Panc1 (cell line): ENCODE measurements at regions not wholly inside any gene's neighbourhood (a gene's known extent, or its start where the extent isn't known, plus 50 kb on each side); places are given as distances from the start of the nearest gene placed in this dataset.

Source experiments
- REST ChIP-seq, 2 experiments: IDR thresholded peaks; 2 replicates each; pipeline ENCODE4 v1.6.1; 2011 to 2012; ENCODE audit warnings: low read depth in 2 of 2, control low read depth in 1 of 2, low read length in 1 of 2, mild to moderate bottlenecking in 1 of 2, moderate library complexity in 1 of 2; ENCODE audit not compliant: insufficient read depth in 1 of 2
- SIN3A ChIP-seq: IDR thresholded peaks from 2 replicates; pipeline ENCODE4 v1.6.1; 2012; ENCODE audit warnings: low read depth, mild to moderate bottlenecking, low read length, moderate library complexity, borderline replicate concordance; ENCODE audit not compliant: insufficient read depth
- TF ChIP-seq, protein P1 (sequence below): fragments of 450-650 bp; IDR thresholded peaks from 2 replicates; pipeline ENCODE4 v1.5.1; 2017; ENCODE audit warnings: mild to moderate bottlenecking

DNA sequence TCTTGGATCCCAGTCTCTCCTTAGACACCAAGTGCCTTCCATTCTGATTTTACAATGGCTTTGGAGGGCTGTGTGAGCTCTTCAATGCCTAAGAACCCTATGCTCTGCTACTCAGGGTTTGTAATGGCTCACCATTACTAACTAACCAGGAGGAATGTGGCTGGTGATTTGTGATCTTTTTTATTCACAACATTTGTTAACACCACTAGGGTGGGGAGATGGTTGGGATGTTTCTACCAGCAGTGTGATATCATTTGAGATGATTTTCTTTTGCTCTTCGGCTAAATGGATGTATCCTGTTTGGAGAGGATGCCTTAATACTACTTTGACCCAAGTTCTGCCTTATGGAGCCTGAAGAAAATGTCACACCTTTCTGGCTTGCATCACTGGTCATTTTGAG lies 226.9 kb downstream of the MFSD1 start:
- TF ChIP-seq, protein P1, sequence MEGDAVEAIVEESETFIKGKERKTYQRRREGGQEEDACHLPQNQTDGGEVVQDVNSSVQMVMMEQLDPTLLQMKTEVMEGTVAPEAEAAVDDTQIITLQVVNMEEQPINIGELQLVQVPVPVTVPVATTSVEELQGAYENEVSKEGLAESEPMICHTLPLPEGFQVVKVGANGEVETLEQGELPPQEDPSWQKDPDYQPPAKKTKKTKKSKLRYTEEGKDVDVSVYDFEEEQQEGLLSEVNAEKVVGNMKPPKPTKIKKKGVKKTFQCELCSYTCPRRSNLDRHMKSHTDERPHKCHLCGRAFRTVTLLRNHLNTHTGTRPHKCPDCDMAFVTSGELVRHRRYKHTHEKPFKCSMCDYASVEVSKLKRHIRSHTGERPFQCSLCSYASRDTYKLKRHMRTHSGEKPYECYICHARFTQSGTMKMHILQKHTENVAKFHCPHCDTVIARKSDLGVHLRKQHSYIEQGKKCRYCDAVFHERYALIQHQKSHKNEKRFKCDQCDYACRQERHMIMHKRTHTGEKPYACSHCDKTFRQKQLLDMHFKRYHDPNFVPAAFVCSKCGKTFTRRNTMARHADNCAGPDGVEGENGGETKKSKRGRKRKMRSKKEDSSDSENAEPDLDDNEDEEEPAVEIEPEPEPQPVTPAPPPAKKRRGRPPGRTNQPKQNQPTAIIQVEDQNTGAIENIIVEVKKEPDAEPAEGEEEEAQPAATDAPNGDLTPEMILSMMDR = no peak
- TF ChIP-seq SIN3A = no peak
- no peak for TF ChIP-seq REST (IDR thresholded peaks at IDR 0.05; ENCODE audit: insufficient read depth in 1 of 2, low read depth in 2 of 2, low read length in 1 of 2)
